MG63 (cell line): ENCODE measurements at regions not wholly inside any gene's neighbourhood (a gene's known extent, or its start where the extent isn't known, plus 50 kb on each side); places are given as distances from the start of the nearest gene placed in this dataset.

Experiments used
- DNase-seq: peaks from one replicate; pipeline ENCODE4 v3.0.0-alpha.2; 2020
- H3K27me3 ChIP-seq: fragments of 250-450 bp; sonication (Bioruptor Pico); 2 replicates; pipeline ENCODE4 v1.5.1; 2020; ENCODE audit warnings: mild to moderate bottlenecking, moderate library complexity
- H3K36me3 ChIP-seq: fragments of 250-450 bp; sonication (Bioruptor Pico); 2 replicates; pipeline ENCODE4 v1.5.1; 2020; ENCODE audit warnings: mild to moderate bottlenecking, moderate library complexity
- H3K4me3 ChIP-seq: fragments of 250-450 bp; sonication (Bioruptor Pico); 2 replicates; pipeline ENCODE4 v1.5.1; 2020; ENCODE audit warnings: mild to moderate bottlenecking, moderate library complexity
- H3K9me3 ChIP-seq: fragments of 250-450 bp; sonication (Bioruptor Pico); 2 replicates; pipeline ENCODE4 v1.5.1; 2020; ENCODE audit warnings: mild to moderate bottlenecking, moderate library complexity

- Histone ChIP-seq H3K27me3 (no peaks in the 10 kb centered on the region), H3K36me3 (no peaks in the 10 kb centered on the region), H3K9me3 (0 out of 2 replicates have a peak, but pooled peaks cover 2% of the 10 kb centered on the region), H3K4me3 (no peak overlapping the region)
- no peak for DNase-seq
Measured at GRCh38 chr10:106424054-106424453, 740.5 kb downstream of the SORCS1 start.

GRCh38 chr10:106410331-106410730 lies 754.2 kb downstream of the SORCS1 start:
- Histone ChIP-seq H3K9me3 (no peaks in the 10 kb centered on the region; the same call in 1 of the 2 replicates), H3K27me3 (no peaks in the 10 kb centered on the region), H3K36me3 (no peaks in the 10 kb centered on the region), H3K4me3 (no peak overlapping the region)
- DNase-seq: no peak

- DNase-seq: no peak
- H3K9me3 ChIP-seq: no peaks in the 10 kb centered on the region
- H3K27me3 ChIP-seq: no peaks in the 10 kb centered on the region
- H3K36me3 ChIP-seq: no peaks in the 10 kb centered on the region
- H3K4me3 ChIP-seq: no peak overlapping the region
Measured at GRCh38 chr10:106405141-106405540, 759.4 kb downstream of the SORCS1 start.

DNA sequence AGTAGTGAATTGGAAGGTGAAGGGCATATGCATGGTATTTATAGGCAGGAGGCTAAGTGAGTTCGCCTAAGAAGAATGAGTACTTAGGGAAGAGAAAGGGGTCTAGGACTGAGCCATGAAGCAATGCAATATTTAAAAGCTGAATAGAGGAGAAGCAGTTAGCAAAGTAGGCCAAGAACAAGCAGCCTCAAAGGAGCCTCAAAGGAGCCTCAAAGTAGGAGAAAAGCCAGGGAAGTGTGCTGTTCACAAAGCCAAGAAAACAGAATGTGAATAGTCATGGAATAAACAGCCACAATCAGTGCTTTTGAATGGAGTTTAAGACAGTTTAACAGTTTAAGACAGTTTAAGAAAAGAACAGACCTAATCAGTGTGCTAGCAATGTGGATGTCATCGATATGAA lies 762.0 kb downstream of the SORCS1 start:
- no peak for DNase-seq
- H3K36me3 ChIP-seq: no peaks in the 10 kb centered on the region
- no peaks in the 10 kb centered on the region for H3K9me3 ChIP-seq
- no peaks in the 10 kb centered on the region for H3K27me3 ChIP-seq
- H3K4me3 ChIP-seq: no peak overlapping the region

DNA sequence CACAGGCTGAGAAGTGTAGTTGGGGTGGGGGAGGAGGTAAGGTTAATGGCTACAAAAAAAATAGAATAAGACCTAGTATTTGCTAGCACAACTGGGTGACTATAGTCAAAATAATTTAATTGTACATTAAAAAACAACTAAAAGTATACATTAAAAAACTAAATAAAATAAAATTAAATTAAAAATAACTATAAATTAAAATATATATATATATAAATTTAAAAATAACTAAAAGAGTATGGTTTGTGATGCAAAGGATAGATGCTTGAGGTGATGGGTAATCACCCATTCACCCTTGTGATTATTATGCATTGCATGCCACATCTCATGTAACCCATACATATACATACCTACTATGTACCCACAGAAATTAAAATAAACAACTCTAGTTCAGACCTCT lies 762.5 kb downstream of the SORCS1 start:
- H3K4me3 ChIP-seq: no peak overlapping the region
- no peaks in the 10 kb centered on the region for H3K36me3 ChIP-seq
- no peak for DNase-seq
- H3K9me3 ChIP-seq: no peaks in the 10 kb centered on the region
- no peaks in the 10 kb centered on the region for H3K27me3 ChIP-seq

DNA sequence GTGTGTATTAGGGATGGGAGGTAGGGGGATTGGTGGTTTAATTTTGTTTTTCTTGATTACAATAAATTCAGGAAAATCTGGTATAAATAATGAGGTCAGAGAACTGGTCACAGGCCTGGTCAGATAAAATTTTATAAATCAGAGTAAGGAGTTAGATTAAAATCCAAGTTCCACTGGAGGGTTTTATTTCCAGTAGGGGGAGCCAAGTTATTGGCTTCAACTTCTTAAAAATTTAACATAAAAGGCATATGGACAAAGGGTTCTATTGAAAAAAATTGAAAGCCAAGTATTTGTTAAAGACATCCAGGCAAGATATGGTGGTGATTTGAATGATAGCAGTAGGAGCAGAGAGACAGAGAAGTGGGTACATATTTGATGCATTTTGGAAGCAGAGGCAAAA lies 763.3 kb downstream of the SORCS1 start:
- no peak for DNase-seq
- H3K9me3 ChIP-seq: no peaks in the 10 kb centered on the region
- H3K27me3 ChIP-seq: no peaks in the 10 kb centered on the region
- H3K4me3 ChIP-seq: no peak overlapping the region
- H3K36me3 ChIP-seq: no peaks in the 10 kb centered on the region

DNA sequence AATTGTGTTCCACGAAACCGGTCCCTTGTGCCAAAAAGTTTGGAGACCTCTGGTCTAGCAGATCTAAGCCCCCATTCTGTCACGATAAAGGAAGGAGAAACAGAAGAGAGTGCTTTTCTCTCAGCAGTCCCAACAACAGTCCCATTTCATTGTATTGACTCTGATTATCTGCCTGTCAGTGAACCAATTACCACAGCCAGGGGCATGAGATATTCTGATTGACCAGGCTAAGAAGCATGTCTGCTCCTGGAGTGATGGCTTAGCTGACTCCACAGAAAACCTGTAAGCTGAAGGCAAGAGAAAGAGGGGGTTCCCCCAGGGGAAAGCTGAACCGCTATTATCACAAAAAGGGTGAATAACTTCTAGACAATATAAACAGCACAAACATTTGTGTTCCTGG lies 765.4 kb downstream of the SORCS1 start:
- H3K9me3 ChIP-seq: no peaks in the 10 kb centered on the region
- H3K36me3 ChIP-seq: no peaks in the 10 kb centered on the region
- no peak overlapping the region for H3K4me3 ChIP-seq
- H3K27me3 ChIP-seq: no peaks in the 10 kb centered on the region
- no peak for DNase-seq

GRCh38 chr10:106396192-106396591 lies 768.3 kb downstream of the SORCS1 start:
- no peaks in the 10 kb centered on the region for H3K36me3 ChIP-seq
- H3K27me3 ChIP-seq: no peaks in the 10 kb centered on the region
- H3K9me3 ChIP-seq: no peaks in the 10 kb centered on the region
- no peak overlapping the region for H3K4me3 ChIP-seq
- no peak for DNase-seq

- no peak for DNase-seq
- Histone ChIP-seq H3K4me3 (no peak overlapping the region), H3K9me3 (no peaks in the 10 kb centered on the region), H3K36me3 (no peaks in the 10 kb centered on the region), H3K27me3 (no peaks in the 10 kb centered on the region)
Measured at GRCh38 chr10:106395041-106395749, 769.3 kb downstream of the SORCS1 start.

GRCh38 chr10:106392778-106393177 lies 771.7 kb downstream of the SORCS1 start:
- Histone ChIP-seq H3K9me3 (no peaks in the 10 kb centered on the region), H3K36me3 (no peaks in the 10 kb centered on the region)

GRCh38 chr10:106387063-106387462 lies 777.4 kb downstream of the SORCS1 start:
- Histone ChIP-seq H3K36me3 (no peaks in the 10 kb centered on the region), H3K4me3 (no peak overlapping the region), H3K9me3 (no peaks in the 10 kb centered on the region), H3K27me3 (no peaks in the 10 kb centered on the region)
- no peak for DNase-seq

More at GRCh38 chr10:106392778-106393177, 771.7 kb downstream of the SORCS1 start:
- no peak for DNase-seq
- Histone ChIP-seq H3K4me3 (no peak overlapping the region), H3K27me3 (no peaks in the 10 kb centered on the region)

GRCh38 chr10:106384496-106384895 lies 780.0 kb downstream of the SORCS1 start:
- no peaks in the 10 kb centered on the region for H3K36me3 ChIP-seq
- DNase-seq: peak; percentile 11
- H3K27me3 ChIP-seq: no peaks in the 10 kb centered on the region
- no peaks in the 10 kb centered on the region for H3K9me3 ChIP-seq
- no peak overlapping the region for H3K4me3 ChIP-seq

- H3K9me3 ChIP-seq: no peaks in the 10 kb centered on the region
- no peaks in the 10 kb centered on the region for H3K36me3 ChIP-seq
- H3K4me3 ChIP-seq: no peak overlapping the region
- H3K27me3 ChIP-seq: no peaks in the 10 kb centered on the region
- DNase-seq: no peak
Measured at GRCh38 chr10:106380706-106381105, 783.8 kb downstream of the SORCS1 start.

GRCh38 chr10:106378251-106378650 lies 786.3 kb downstream of the SORCS1 start:
- Histone ChIP-seq H3K4me3 (no peak overlapping the region), H3K36me3 (no peaks in the 10 kb centered on the region), H3K27me3 (no peaks in the 10 kb centered on the region), H3K9me3 (no peaks in the 10 kb centered on the region)
- no peak for DNase-seq

GRCh38 chr10:106370751-106371150 lies 793.8 kb downstream of the SORCS1 start:
- no peak for DNase-seq
- Histone ChIP-seq H3K4me3 (no peak overlapping the region), H3K36me3 (no peaks in the 10 kb centered on the region), H3K9me3 (no peaks in the 10 kb centered on the region), H3K27me3 (no peaks in the 10 kb centered on the region)

DNA sequence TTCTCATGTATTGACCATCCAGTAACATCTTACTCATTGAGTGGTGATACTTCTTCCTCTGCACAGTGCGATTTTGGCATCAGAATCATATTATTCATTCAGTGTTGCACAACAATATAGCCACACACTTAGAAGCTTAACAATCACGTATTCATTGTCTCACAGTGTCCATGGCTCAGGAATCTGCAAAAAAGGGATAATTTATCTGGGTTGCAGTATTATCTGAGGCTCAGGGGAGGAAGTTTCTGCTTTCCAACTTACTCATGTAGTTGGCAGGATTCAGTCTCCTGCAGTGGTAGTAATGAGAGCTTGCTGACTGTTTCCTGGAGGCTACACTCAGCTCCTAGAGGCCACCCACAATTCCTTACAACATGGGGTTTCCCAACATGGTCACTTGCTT lies 803.6 kb downstream of the SORCS1 start:
- Histone ChIP-seq H3K36me3 (no peaks in the 10 kb centered on the region), H3K27me3 (no peaks in the 10 kb centered on the region), H3K9me3 (no peaks in the 10 kb centered on the region), H3K4me3 (no peak overlapping the region)
- peak; percentile 64 for DNase-seq

GRCh38 chr10:106355450-106355849 lies 809.1 kb downstream of the SORCS1 start:
- Histone ChIP-seq H3K4me3 (no peak overlapping the region), H3K9me3 (no peaks in the 10 kb centered on the region), H3K36me3 (no peaks in the 10 kb centered on the region), H3K27me3 (no peaks in the 10 kb centered on the region)
- DNase-seq: no peak

DNA sequence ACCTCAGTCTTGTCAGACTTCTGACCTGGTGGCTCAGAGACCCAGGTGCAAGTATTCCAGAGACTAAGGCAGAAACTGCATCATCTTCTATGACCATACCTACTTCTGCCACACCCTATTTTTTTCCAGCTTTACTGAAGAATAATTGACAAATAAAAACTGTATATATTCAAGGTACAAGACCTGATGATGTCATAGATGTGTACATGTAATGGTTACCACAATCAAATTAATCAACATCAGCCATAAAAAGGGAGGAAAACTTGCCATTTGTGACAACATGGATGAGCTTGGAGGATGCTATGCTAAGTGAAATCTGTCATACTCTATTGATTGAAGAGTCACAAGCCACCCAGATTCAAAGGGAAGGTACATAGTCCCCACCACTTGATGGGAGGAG lies 815.6 kb downstream of the SORCS1 start:
- Histone ChIP-seq H3K4me3 (no peak overlapping the region), H3K27me3 (no peaks in the 10 kb centered on the region), H3K9me3 (no peaks in the 10 kb centered on the region), H3K36me3 (no peaks in the 10 kb centered on the region)
- DNase-seq: no peak
